GF-D8 (cell line): ENCODE measurements at regions not wholly inside any gene's neighbourhood (a gene's known extent, or its start where the extent isn't known, plus 50 kb on each side); places are given as distances from the start of the nearest gene placed in this dataset.

Source experiments
- DNase-seq: peaks from one replicate; lab custom pipeline; 2025; lab: John Stamatoyannopoulos, UW

- DNase-seq, result no peak
Observed at GRCh38 chr2:187936228-187936627, 355.4 kb upstream of the GULP1 start.

DNA sequence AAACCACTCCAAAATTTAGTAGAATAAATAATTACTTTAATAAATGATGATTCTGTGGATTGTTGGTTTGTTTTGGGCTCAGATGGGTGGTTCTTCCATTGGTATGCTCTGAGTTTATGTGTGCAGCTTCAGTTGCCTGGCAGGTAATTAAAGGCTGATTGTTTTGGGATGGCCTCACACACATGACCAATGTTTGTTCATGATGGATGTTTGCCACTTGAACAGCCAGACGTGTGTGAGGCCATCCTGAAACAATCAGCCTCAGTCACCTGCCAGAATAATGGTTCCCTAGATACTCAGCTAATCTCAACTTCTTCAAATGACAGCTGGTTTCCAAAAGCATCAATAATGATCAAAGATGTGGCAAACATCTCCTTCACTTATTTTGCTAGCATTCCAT is 352.5 kb upstream of the GULP1 start:
- DNase-seq, result no peak

GRCh38 chr2:187942876-187943275 is 348.8 kb upstream of the GULP1 start:
- DNase-seq, result no peak

- no peak for DNase-seq
Observed at GRCh38 chr2:187943772-187944369, 347.8 kb upstream of the GULP1 start.

DNA sequence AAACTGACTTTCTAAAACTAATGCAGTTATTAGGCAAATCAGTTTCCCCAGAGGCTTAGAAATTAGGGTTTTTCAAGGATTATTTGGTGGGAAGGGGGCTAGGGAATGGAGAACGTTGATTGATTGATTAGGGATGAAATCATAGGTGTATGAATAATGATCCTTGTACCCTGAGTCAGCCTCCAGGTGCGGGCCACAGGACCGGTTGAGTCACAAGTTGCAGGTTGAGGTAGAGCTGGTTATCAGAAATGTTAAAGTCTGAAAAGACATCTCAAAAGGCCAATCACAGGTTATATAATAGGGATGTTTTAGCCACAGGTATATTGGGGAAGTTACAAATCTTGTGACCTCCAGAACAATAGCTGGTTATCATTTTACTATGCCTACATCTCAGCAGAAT is 341.8 kb upstream of the GULP1 start:
- no peak for DNase-seq

- DNase-seq, result no peak
Observed at GRCh38 chr2:187951470-187952218, 340.0 kb upstream of the GULP1 start.

DNA sequence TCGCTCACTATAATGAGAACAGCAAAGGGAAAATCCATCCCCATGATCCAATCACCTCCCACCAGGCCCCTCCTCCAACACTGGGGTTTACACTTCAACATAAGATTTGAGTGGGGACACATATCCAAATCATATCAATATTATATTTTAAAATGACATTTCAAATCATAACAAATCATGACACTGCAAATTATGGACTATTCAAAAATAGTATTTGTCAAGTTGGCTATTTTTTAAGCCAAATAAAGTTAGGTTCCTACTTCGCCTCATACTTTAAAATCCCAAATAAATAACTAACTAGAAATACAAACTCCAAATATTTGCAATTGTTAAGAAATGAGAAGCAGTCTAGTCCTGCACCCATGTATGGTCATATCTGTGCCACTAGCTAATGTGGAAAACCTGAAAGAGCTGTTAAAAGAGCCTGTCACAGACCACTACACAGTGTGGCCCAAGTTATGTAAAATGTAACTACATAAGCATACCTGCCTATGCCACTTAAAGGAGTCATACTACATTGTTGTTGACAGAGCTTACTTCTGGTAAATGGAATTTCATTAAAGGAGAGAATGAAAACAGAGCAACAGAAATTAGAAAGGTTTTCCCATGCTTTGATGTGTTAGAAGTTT is 334.7 kb upstream of the GULP1 start:
- DNase-seq, result no peak

DNA sequence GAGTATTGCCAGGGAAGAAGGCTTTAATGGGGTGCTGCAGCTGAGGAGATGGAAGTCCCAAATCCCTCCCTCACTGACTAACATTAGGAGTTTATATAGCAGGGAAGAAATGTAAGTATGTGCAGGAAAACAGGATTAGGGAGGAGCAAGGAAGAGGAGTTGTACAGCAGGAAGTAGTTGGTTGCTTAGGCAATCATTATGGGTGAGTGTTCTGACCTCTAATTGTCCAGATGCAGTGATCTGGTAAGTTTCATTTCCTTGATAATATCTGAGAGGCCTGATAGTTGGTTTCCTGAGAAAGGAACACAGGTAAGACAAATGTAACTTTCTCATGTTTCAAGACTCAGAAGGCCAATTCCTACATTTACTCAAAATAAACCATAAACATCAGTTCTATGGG is 331.9 kb upstream of the GULP1 start:
- no peak for DNase-seq

DNA sequence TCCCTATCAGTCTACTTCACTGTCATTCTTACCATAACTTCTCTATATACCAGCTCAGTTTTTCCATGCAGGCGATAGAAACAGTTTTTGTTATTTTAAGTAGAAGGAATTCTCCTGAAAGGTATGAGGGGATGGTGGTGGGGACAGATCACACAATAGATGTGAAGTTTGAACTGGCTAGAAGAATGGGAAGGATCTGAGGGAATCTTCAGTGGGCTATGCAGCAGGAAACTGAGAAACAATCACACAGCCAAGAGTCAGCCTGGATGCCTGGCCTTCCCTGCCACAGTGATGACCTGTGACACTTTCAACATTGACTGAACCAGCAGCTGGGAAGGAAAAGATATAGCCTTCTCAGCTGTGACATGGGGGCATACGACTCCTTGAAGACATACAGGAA is 329.1 kb upstream of the GULP1 start:
- DNase-seq, result no peak

GRCh38 chr2:187964746-187965145 is 326.9 kb upstream of the GULP1 start:
- no peak for DNase-seq

GRCh38 chr2:187966924-187967323 is 324.8 kb upstream of the GULP1 start:
- DNase-seq, result no peak

GRCh38 chr2:187971893-187972292 is 319.8 kb upstream of the GULP1 start:
- DNase-seq, result no peak

- no peak for DNase-seq
Observed at GRCh38 chr2:187976259-187976985, 315.3 kb upstream of the GULP1 start.

DNA sequence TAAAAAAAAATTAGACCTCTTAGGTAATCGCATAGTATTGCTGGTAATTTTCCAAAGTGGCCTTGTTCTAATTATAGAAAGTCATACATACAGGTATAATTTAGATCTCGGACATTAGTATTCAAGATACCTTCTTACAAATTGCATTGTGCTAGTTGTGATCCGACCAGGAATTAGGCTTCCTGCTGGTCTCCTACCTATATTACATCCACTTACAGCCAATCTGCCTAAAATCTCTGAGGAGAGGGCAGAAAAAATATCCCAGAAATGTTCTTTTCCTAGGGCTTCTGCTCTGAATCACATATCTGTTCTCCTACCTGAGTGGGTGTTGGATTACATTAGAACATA is 314.7 kb upstream of the GULP1 start:
- DNase-seq, result no peak

GRCh38 chr2:187978356-187978755 is 313.3 kb upstream of the GULP1 start:
- no peak for DNase-seq

GRCh38 chr2:187982668-187983067 is 309.0 kb upstream of the GULP1 start:
- peak; percentile 90 for DNase-seq

- no peak for DNase-seq
Observed at GRCh38 chr2:187985195-187985594, 306.5 kb upstream of the GULP1 start.

DNA sequence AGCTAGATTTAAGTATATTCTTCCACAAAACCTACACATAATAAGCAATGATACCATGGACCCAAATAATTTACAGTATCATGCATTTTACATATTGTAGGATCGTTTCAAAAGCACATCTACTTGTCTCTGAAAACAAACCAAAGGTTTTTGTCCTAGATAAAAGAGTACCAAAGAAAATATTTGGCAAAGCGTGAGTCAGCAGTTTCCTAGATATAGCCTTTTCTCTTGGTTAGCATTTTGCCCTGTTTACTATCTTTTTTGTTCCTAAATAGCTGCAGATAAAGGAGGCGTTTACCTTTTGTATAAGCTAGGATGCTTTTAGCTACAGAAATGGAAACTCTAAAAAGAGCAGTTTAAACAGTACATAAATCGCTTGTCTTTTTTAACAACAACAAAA is 305.8 kb upstream of the GULP1 start:
- no peak for DNase-seq

GRCh38 chr2:187986390-187987105 is 305.1 kb upstream of the GULP1 start:
- no peak for DNase-seq

- no peak for DNase-seq
Observed at GRCh38 chr2:187988348-187988747, 303.3 kb upstream of the GULP1 start.

GRCh38 chr2:187989925-187990623 is 301.6 kb upstream of the GULP1 start:
- DNase-seq, result no peak

- DNase-seq, result no peak
Observed at GRCh38 chr2:187991389-187991788, 300.3 kb upstream of the GULP1 start.
